ENCODE measurements at regions not wholly inside any gene's neighbourhood (a gene's known extent, or its start where the extent isn't known, plus 50 kb on each side); places are given as distances from the start of the nearest gene placed in this dataset.

- TF ChIP-seq MYC (IDR thresholded peaks at IDR 0.05; ENCODE audit: borderline replicate concordance, low read length): no peak
- TF ChIP-seq EP300 (IDR thresholded peaks at IDR 0.05): no peak
These were observed 344.4 kb upstream of the CADM1 start for GRCh38 chr11:115848611-115849010.
